Activated CD4-positive, alpha-beta T cell treated with anti-CD3 and anti-CD28 coated beads for 36 hours (primary cell): ENCODE measurements at regions not wholly inside any gene's neighbourhood (a gene's known extent, or its start where the extent isn't known, plus 50 kb on each side); places are given as distances from the start of the nearest gene placed in this dataset.

Experiments
- ATAC-seq: fragments of 200-7000 bp; cut with Tn5 transposase; one replicate; pipeline ENCODE4 v1.10.0; 2021; ENCODE audit warnings: mild to moderate bottlenecking, moderate library complexity
- CTCF ChIA-PET: fragments of 350-600 bp; sonication (Branson Sonifier 250); formaldehyde crosslinking; loops from one replicate; lab custom pipeline; 2021; ENCODE audit warnings: antibody characterized with exemption; lab: Charles Lee
- POLR2A ChIA-PET: fragments of 350-600 bp; sonication (Branson Sonifier 250); formaldehyde crosslinking; loops from one replicate; lab custom pipeline; 2021; ENCODE audit warnings: antibody characterized with exemption, inconsistent platforms; lab: Charles Lee
- DNase-seq: peaks from one replicate; pipeline ENCODE4 v3.0.0-alpha.2; 2020
- H3K27ac Mint-ChIP-seq: one replicate; pipeline ENCODE4 v1.8.0; 2021; ENCODE audit warnings: mixed read lengths
- H3K27me3 Mint-ChIP-seq: one replicate; pipeline ENCODE4 v1.8.0; 2021; ENCODE audit warnings: mixed read lengths
- H3K36me3 Mint-ChIP-seq: one replicate; pipeline ENCODE4 v1.8.0; 2021; ENCODE audit warnings: low read depth, mixed read lengths
- H3K4me1 Mint-ChIP-seq: one replicate; pipeline ENCODE4 v1.8.0; 2021; ENCODE audit warnings: mixed read lengths
- H3K4me3 Mint-ChIP-seq: one replicate; pipeline ENCODE4 v1.8.0; 2021; ENCODE audit warnings: mild to moderate bottlenecking, moderate library complexity, mixed read lengths
- H3K9me3 Mint-ChIP-seq: one replicate; pipeline ENCODE4 v1.8.0; 2021; ENCODE audit warnings: low read depth, mixed read lengths
- intact Hi-C, 2 experiments: fragments of 100-400 bp; cut with DNase I in 1 of 2; cut with micrococcal nuclease in 1 of 2; formaldehyde crosslinking; loops; one replicate each; pipeline versions ENCODE4 v1.14.2 to v1.15.1; 2022 to 2024; cut with DNase I, micrococcal nuclease

DNA sequence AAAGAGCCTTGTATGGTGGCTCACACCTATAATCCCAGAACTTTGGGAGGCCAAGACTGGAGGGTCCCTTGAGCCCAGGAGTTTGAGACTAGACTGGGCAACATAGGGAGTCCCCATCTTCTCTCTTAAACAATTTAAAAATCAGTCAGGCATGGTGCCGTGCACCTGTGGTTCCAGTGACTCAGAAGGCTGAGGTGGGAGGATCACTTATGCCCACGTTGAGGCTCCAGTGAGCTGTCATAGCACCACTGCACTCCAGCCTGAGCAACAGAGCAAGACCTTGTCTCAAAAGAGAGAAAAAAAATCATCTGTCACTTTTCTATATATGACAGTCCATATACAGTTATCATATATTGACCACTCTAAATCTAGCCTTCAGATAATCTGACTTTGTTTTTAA, 658.3 kb downstream of the LTN1 start:
- no peaks in the 10 kb centered on the region for H3K36me3 Mint-ChIP-seq
- no peak for ATAC-seq
- POLR2A ChIA-PET, result no interaction called here

DNA sequence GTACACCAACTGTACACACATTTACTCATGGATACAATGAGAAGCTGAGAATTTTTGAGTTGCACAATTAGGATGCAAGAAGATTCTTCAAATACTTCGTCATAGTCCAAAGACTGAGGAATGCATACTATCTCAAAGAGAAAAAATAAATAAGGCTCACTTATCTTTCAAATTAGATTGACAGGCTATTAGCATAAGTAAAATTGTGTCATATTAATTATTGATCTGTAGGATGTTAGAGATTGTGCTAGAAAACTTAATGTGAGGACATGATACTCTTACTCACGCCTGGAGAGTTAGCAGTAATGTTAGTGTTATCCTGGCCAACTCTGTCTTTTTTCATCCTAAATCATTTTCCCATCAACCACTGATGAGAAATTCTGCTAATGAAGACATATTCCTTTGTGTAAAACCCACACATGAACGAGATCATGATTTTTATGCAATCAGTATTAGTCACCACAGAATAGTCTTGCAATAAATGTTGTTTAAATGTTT, 659.0 kb downstream of the LTN1 start:
- ChIA-PET POLR2A (no interaction called here), CTCF (interaction anchor here (0.6 to 2.2 kb wide), 2 partner anchors 412 to 1333 kb away, joined by 3 to 5 read pairs; no protein-coding TSS in a partner anchor)
- ATAC-seq (no peak), DNase-seq (no peak)
- no peak overlapping the region for H3K27ac Mint-ChIP-seq
- no peaks in the 10 kb centered on the region for H3K27me3 Mint-ChIP-seq
- H3K36me3 Mint-ChIP-seq, result no peaks in the 10 kb centered on the region
- H3K9me3 Mint-ChIP-seq, result peaks cover 2% of the 10 kb centered on the region
- H3K4me3 Mint-ChIP-seq, result no peak overlapping the region
- intact Hi-C loops, result no loop called here
- H3K4me1 Mint-ChIP-seq, result no peaks in the 10 kb centered on the region

More for the DNA sequence above, 658.3 kb downstream of the LTN1 start:
- CTCF ChIA-PET, result no interaction called here
- Mint-ChIP-seq H3K4me3 (no peak overlapping the region), H3K27ac (no peak overlapping the region), H3K4me1 (no peaks in the 10 kb centered on the region), H3K9me3 (no peaks in the 10 kb centered on the region), H3K27me3 (no peaks in the 10 kb centered on the region)
- intact Hi-C loops, result no loop called here
- peak; percentile 32 for DNase-seq

DNA sequence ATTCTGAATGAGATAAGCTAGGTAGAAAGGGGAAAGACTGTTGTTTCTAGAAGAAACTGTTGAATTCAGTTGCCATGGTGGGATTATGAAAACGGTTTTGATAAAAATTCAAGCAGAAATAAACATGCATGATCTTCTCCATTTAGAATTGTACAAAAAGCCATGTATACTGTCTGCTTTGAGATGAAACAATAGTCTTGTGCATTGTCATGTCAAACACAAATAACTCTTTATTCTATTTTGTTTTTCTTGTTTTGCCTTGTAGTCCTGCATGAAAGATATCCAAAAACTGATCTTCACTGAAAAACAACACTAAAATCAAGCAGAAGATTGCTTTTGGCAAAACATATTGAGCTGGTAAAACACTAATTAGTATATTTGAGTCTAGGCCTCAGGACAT, 659.9 kb downstream of the LTN1 start:
- DNase-seq, result no peak
- H3K9me3 Mint-ChIP-seq, result peaks cover 5% of the 10 kb centered on the region
- intact Hi-C loops, result no loop called here
- no peaks in the 10 kb centered on the region for H3K27me3 Mint-ChIP-seq
- ATAC-seq, result no peak
- CTCF ChIA-PET, result interaction anchor here (0.6 to 2.2 kb wide), 2 partner anchors 413 to 1332 kb away, joined by 3 to 5 read pairs; no protein-coding TSS in a partner anchor
- no peak overlapping the region for H3K4me3 Mint-ChIP-seq
- H3K4me1 Mint-ChIP-seq, result no peaks in the 10 kb centered on the region
- H3K27ac Mint-ChIP-seq, result no peak overlapping the region
- H3K36me3 Mint-ChIP-seq, result no peaks in the 10 kb centered on the region
- POLR2A ChIA-PET, result no interaction called here

DNA sequence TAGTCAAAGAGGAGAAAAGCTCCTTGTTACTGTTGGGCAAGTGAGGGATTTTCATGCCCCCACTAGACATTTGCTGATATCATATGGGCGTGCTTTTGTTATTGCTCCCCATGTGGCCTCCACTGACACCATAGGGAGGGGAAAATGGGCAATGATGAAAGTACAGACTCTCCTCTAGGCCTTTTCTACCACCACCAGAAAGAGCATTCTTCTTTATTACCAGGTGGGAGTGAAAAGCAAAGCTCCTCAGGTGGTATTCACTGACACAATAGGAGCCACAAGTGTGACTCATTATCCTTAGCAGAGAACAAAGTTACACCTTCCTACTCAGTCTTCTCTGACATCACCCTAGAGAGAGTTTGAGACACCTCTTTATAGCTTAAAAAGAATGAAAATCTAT, 667.1 kb downstream of the LTN1 start:
- CTCF ChIA-PET, result interaction anchor here (2.8 kb wide), 1 partner anchor 10 kb away, joined by 12 read pairs; no protein-coding TSS in a partner anchor
- no peak overlapping the region for H3K27ac Mint-ChIP-seq
- H3K4me1 Mint-ChIP-seq, result no peaks in the 10 kb centered on the region
- intact Hi-C loops, result no loop called here
- no peak overlapping the region for H3K4me3 Mint-ChIP-seq
- H3K27me3 Mint-ChIP-seq, result no peaks in the 10 kb centered on the region
- H3K9me3 Mint-ChIP-seq, result peaks cover 10% of the 10 kb centered on the region
- DNase-seq (no peak), ATAC-seq (no peak)
- POLR2A ChIA-PET, result no interaction called here
- no peaks in the 10 kb centered on the region for H3K36me3 Mint-ChIP-seq

GRCh38 chr21:28324690-28325089, 668.0 kb downstream of the LTN1 start:
- Mint-ChIP-seq H3K27ac (no peak overlapping the region), H3K36me3 (no peaks in the 10 kb centered on the region), H3K4me1 (no peaks in the 10 kb centered on the region), H3K4me3 (no peak overlapping the region), H3K9me3 (peaks cover 10% of the 10 kb centered on the region), H3K27me3 (no peaks in the 10 kb centered on the region)
- ATAC-seq (no peak), DNase-seq (no peak)
- intact Hi-C loops, result no loop called here
- ChIA-PET CTCF (interaction anchor here (2.8 kb wide), 1 partner anchor 11 kb away, joined by 12 read pairs; no protein-coding TSS in a partner anchor), POLR2A (no interaction called here)

- ATAC-seq (no peak), DNase-seq (no peak)
- Mint-ChIP-seq H3K27ac (no peak overlapping the region), H3K4me3 (no peak overlapping the region), H3K9me3 (peaks cover 5% of the 10 kb centered on the region), H3K4me1 (no peaks in the 10 kb centered on the region), H3K27me3 (no peaks in the 10 kb centered on the region), H3K36me3 (no peaks in the 10 kb centered on the region)
- ChIA-PET POLR2A (interaction anchor here (0.7 kb wide), 1 partner anchor 23 kb away, joined by 4 read pairs; no protein-coding TSS in a partner anchor), CTCF (no interaction called here)
- intact Hi-C loops, result no loop called here
Measured at GRCh38 chr21:28317177-28317950, 675.3 kb downstream of the LTN1 start.

DNA sequence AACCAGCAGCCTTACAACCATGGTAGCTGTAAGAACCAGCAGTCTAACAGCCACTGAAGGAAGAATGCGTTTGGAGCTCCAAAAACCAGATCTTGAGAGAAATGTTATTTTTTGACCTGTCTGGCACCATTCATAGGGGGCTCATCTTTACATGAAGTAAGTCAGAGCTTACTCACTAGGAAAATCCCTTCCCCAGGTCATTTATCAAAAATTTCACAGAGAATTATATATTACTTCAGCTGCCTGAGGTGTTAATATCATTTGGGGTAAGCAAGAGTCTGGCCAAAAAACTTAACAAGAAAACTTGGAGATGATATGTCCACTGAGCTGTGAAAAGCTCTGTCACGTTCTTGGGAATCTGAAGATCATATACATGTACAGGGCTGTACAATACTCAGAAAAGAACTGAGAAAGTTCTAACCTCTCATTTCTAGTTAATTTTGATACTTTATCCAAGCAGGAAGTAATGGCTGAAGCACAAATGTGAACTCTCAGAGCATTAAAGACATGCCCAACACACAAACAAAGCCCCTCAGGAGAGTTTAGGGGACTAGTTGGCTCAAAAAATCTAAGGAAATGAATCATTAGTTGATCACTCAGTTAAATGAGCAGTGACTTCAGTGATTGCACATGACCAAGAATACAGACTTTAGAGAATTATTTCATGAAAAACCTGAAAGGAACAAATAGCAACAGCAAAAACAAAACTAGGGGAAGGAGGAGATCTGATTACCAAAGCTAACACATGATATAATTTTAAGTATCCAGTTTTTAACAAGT, 681.1 kb downstream of the LTN1 start:
- H3K27me3 Mint-ChIP-seq, result no peaks in the 10 kb centered on the region
- H3K36me3 Mint-ChIP-seq, result no peaks in the 10 kb centered on the region
- ChIA-PET CTCF (no interaction called here), POLR2A (no interaction called here)
- no peaks in the 10 kb centered on the region for H3K9me3 Mint-ChIP-seq
- ATAC-seq (no peak), DNase-seq (no peak)
- H3K27ac Mint-ChIP-seq, result no peak overlapping the region
- no peaks in the 10 kb centered on the region for H3K4me1 Mint-ChIP-seq
- intact Hi-C loops, result no loop called here
- H3K4me3 Mint-ChIP-seq, result no peak overlapping the region

GRCh38 chr21:28310711-28311110, 682.0 kb downstream of the LTN1 start:
- ChIA-PET CTCF (interaction anchor here (1.1 kb wide), 1 partner anchor 26 kb away, joined by 4 read pairs; no protein-coding TSS in a partner anchor), POLR2A (no interaction called here)
- Mint-ChIP-seq H3K4me3 (no peak overlapping the region), H3K27ac (no peak overlapping the region), H3K9me3 (no peaks in the 10 kb centered on the region), H3K27me3 (no peaks in the 10 kb centered on the region), H3K36me3 (no peaks in the 10 kb centered on the region), H3K4me1 (no peaks in the 10 kb centered on the region)
- DNase-seq, result no peak
- ATAC-seq, result no peak
- intact Hi-C loops, result no loop called here

DNA sequence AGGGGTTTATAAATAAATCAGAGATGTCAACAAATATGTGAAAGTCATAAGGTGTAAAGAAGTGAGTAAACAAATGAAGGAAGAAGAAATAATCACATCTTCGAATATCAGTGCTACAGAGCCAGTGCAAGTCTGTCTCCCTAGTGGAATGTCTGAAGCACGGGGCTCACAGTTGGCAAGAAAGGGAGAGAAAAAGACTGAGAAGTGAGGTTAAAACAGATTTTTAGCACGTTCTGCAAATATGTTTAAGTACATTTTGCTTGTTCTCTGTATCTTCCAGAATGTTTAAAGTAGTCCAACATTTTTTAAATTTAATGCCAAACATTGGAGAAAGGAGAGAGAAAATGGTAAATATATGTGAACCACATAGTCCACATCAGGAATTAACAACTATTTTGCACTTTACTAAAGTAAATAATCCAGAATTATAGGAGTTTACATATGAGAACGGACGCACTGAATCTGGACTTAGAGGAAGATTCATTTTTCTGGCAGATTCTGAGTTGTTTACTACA, 682.4 kb downstream of the LTN1 start:
- H3K27ac Mint-ChIP-seq, result no peak overlapping the region
- H3K36me3 Mint-ChIP-seq, result no peaks in the 10 kb centered on the region
- no peaks in the 10 kb centered on the region for H3K4me1 Mint-ChIP-seq
- intact Hi-C loops, result no loop called here
- POLR2A ChIA-PET, result no interaction called here
- CTCF ChIA-PET, result interaction anchor here (1.1 kb wide), 1 partner anchor 26 kb away, joined by 4 read pairs; no protein-coding TSS in a partner anchor
- no peak overlapping the region for H3K4me3 Mint-ChIP-seq
- ATAC-seq, result no peak
- H3K27me3 Mint-ChIP-seq, result no peaks in the 10 kb centered on the region
- peaks cover 2% of the 10 kb centered on the region for H3K9me3 Mint-ChIP-seq
- DNase-seq, result no peak

DNA sequence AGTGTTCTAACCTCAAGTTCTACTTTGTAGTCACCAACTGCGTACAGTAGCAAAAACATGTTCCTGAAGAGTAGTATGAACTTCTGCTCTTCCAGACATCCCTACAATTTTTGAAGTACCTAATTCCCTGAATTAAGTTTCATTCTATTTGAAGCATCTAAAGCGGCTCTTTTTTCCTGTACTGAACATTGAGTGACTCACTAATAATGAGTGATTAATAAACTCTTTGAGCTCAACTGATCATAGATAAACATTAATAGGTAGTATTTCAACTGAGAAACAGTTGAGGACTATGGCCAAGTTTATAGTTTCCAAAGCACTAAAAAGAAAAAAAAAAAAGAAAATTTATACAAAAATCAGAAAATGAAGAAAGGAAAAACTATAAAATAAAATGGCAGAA, 683.1 kb downstream of the LTN1 start:
- intact Hi-C loops, result no loop called here
- ChIA-PET CTCF (interaction anchor here (1.1 kb wide), 1 partner anchor 27 kb away, joined by 4 read pairs; no protein-coding TSS in a partner anchor), POLR2A (no interaction called here)
- H3K4me1 Mint-ChIP-seq, result no peaks in the 10 kb centered on the region
- no peak for DNase-seq
- peaks cover 2% of the 10 kb centered on the region for H3K9me3 Mint-ChIP-seq
- no peak overlapping the region for H3K27ac Mint-ChIP-seq
- no peak overlapping the region for H3K4me3 Mint-ChIP-seq
- no peak for ATAC-seq
- no peaks in the 10 kb centered on the region for H3K27me3 Mint-ChIP-seq
- H3K36me3 Mint-ChIP-seq, result no peaks in the 10 kb centered on the region

DNA sequence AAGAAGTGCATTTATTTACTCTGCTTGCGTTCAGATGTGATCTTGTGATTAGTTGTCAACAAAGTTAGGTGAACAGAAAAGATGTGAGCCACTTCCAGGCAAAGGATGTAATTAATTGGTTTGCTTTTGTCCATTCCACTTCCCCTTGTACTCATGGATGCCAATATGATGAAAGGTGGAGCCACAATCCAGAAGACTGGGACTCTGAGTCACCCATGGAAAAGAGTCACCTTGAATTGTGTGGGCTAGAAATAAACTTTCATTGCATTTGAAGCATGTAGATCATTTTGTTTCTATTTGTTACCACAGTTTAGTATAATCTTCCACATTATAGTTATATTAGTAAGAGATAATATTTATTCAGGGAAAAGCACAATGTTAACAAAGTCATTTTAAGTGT, 684.2 kb downstream of the LTN1 start:
- Mint-ChIP-seq H3K9me3 (peaks cover 4% of the 10 kb centered on the region), H3K4me3 (no peak overlapping the region), H3K4me1 (no peaks in the 10 kb centered on the region), H3K27ac (no peak overlapping the region), H3K36me3 (no peaks in the 10 kb centered on the region), H3K27me3 (no peaks in the 10 kb centered on the region)
- ChIA-PET CTCF (no interaction called here), POLR2A (no interaction called here)
- no peak for ATAC-seq
- DNase-seq, result no peak
- intact Hi-C loops, result no loop called here
